T1000 (cell line): ENCODE measurements at regions not wholly inside any gene's neighbourhood (a gene's known extent, or its start where the extent isn't known, plus 50 kb on each side); places are given as distances from the start of the nearest gene placed in this dataset.
A peak's percentile ranks its signal among the peaks of the same experiment; 100 is the strongest.
"Not testable (repeated sequence)": the region's sequence is repeated elsewhere in the genome, so short reads cannot be mapped to it uniquely, and the experiment has no call there.

Experiments used
- DNase-seq: peaks from one replicate; lab custom pipeline; 2025; ENCODE audit warnings: mixed read lengths; lab: John Stamatoyannopoulos, UW

DNA sequence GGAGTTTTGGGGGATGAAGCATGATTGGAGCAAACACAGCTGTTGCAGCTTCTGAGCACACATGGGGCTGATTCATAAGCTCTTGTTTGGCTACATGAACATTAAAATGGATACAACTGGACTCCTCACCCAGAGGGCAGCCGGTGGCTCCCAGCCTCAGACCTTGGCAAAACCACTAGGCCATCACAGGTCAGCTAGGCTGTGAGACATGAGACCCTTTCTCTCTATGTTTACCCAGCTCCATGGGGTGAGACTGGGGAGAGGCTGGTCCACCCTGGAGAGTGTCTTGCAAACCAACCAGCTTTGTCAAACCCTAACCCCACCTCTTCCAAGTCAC lies 388.7 kb downstream of the PTPRU start:
- DNase-seq: no peak

DNA sequence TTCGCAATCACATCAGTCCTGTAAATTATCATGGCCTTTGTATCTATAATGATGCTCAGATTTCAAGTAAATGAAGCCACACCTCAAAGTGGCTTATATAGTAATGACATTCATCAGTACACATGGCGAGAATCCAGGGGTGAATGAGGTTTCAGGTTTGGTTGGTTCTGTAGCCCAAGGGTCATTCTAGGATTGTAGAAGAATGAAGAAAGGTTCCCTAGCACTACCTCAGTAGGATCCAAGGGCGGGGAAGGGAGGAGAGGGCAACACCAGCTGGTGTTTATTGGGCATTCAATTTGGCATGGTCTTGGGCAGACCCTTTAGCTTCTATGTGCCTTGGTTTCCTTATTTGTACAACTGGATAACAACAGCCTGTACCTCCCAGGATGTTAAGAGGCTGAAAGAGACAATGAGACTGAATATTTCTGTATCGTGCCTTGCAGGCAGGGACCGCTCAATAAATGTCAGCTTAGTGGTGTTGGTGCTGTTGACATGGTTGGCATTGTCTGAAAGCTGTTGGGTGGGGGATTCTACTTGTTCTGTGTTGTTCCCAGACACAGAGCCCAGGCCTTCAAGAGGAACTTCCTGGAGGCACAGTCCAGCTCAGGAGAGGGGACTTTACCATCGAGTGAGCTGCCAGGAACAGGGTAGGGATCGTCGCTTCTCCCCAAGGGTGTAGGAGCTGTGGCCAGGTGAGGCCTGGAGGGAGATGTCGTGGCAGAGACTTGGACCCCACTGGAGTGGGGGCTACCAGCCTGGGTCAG lies 388.2 kb downstream of the PTPRU start:
- no peak for DNase-seq

DNA sequence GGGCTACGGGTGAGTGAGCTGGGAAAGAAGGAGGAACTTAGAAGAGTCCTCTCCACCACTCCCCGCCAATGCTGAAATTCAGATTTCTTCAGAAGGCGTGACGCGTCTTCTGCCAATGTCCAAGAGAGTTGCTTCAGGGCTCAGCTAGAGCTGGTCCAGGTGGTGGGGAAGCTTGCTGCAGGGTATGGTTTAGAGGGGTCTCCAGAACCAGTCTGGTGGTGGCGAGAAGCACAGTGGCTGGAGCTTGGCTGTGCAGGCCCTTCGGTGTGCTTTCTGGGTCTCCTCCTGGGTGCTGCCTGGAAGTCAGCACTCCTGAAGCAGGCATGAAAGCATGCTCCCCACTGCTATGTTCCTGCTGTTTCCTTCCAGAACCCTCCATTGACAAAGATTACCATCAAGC lies 387.2 kb downstream of the PTPRU start:
- no peak for DNase-seq

DNA sequence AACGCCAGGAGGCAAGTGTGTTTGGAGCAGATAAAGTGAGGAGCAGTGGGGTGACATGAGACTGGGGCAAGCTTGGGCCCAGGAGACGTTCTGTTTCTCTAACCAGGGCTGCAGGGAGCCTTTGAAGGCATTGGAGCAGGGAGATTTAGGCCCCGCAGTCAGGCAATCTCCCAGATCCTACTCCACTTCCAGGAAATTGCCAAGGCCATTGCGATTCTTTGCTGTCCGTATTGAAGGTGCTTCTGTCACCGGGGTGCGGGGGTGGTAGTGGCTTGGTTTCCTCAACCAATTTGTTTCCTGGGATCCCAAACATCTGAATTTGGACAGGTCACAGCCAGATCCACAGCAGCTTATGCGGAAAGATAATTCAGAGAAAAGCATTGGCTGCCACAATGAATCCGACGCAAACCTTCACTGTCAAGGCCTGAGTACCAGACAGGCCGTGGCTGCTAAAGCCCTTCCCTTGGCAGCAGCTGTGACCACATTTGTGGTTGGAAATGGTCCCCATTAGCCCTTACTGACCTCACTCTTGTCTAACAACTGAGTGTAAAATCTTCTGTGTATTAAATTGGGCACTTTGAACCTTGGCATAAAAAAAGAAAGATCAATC lies 385.6 kb downstream of the PTPRU start:
- DNase-seq: no peak

DNA sequence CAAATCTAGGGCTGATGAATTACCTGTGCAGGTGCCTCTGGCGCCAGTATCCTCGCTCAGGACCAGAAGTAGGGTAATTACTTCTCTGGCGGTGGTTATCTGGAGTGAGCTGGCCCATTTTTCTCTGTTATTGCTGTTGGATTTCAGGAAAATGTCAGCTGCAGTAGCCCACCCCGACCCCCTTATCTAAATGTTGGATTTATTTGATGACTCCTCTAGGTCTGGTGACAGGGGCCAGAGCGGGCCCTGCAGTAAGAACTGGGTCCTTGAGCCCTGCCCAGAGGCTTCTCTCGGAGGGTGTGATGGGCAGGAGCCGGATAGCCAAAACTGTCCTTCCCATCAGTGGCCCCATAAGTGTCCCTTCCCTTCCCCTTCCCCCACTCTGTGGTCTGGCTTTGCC lies 384.3 kb downstream of the PTPRU start:
- DNase-seq: no peak

DNA sequence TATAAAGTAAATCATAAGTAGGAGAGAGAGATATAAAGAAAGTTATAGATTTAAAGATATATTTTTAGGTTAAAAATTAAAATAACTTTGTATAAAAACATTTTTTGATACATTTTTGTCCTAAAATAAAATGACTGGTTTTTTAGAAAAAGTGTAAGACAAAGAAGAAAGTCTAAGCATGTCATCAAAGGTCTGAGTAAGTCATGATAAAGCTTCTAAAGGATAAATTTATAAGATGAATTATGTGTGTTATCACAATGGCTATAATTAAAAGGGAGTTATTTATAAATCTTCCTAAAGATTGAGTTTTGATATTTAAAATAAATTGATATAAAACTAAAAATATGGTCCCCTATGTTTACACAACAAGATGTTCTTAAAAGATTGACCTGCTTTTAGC lies 370.9 kb downstream of the PTPRU start:
- DNase-seq: no peak

DNA sequence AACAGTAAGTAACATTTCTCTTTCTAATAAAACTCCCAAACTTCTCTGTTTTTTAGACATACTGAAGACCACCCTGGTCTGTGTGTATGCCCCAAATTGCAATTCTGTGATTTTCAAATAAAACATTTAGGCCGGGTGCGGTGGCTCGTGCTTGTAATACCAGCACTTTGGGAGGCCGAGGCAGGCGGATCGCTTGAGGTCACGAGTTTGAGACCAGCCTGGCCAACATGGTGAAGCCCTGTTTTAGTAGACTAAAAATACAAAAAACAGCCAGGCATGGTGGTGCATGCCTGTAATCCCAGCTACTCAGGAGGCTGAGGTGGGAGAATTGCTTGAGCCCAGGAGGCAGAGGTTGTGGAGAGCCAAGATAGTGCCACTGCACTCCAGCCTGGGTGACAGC lies 368.5 kb downstream of the PTPRU start:
- DNase-seq: not testable (repeated sequence)

DNA sequence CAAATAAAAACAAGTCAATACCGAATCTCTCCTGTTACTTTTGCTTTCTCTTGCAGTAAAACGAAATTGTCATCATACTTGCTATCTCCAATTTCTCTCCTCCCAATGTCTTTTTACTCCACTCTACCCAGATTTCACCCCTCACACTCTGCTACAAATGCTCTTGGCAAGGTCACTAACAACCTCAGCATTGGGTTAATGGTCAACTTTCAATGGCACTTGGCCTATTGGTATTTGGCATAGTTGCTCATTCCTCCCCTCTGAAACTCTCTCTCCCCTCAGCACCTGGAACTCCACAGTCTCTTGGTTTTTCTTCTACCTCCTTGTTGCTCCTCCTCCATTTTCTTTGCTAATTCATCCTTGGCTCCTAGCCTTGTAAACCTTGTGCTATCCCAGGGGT lies 367.3 kb downstream of the PTPRU start:
- DNase-seq: no peak

DNA sequence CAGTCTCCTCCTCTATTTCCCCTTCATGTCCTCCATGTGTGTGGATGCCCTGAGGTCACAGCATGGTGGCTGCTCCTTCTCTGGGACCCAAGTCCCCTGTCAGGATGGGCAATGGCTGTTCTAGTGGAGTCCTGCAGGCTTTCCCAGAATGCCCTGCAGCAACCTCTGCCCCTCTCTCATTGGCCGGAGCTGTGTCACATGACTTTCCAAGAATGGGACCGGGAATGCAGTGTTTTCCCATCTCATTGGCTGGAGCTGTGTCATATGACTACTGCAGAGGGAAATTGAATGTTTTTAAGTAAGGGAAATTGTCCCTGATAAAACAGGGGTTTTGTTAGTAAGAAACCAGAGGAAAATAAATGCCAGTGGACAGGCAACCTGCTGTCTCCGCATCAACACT lies 365.9 kb downstream of the PTPRU start:
- DNase-seq: no peak

DNA sequence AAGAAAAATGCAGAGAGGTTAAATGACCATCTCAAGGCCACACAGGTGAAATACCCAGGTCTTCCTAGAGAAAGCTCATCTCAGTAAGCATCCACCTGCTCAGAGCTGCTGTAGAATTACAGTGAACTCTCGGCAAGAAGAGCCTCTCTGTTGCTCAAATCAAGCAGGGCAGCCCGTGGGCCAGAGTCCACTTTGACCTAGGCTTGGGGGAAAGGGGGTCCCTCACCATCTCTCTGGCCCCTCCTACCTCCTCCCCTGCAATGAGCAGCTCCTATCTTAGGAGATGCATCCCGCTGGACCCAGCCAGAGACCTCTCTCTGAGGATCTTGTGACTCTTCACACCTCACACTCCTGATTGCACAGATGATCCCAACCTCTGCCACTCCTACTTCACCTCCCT lies 364.7 kb downstream of the PTPRU start:
- DNase-seq: no peak

DNA sequence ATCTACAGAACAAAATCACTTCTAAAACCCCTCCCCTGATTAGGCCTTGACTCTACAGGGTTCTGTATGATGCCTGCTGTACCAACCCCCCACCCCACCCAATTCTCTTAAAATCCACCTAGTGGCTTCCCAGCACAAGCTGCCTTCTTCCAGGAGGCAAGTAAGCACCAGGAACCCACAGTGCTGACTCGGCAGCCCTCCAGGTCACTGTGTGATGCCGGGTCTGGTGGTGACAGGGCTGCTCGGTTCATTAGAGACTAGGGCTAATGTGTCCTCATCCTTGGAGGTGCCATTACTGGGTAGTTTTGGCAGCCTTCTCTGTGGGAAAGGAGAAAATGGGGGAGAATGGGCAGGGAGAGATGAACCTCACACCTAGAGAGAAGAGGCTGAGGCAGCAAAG lies 363.5 kb downstream of the PTPRU start:
- no peak for DNase-seq

DNA sequence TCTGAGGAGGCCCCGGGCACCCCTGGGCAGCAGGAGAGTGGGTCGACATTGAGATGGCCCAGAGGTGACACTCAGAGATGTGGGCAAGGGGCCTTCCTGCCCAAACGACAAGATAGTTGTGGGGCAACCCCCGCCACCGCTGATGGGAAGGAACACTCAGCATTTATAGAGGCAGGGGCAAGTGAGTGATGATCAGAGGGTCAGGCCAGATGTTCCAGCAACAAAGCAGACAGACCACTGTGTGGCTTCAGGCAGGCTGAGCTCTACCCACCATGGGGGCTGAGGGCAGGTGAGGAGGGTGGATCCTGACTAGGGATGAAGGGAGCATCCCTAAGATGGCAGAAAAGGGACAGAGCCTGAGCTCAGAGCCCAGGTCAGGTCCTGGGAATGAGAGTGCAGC lies 362.7 kb downstream of the PTPRU start:
- no peak for DNase-seq

DNA sequence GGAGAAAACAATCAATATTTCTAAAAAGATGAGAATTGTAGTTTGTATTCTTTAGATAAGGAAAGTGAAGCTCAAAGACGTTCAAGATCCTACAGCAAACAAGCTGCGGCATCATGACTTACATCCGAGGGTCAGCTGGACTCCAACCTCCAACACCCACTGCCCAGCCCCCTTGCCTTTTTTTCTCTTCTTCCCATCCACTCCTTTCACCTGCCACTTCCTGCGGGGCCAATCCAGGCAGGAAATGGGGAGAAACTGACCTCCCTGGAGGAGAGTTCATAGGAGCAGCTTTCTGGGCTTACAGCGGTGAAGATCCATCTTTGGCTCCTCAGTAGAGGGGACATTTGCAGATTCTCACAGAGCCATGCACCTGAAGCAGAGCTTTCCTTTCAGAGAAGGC lies 361.5 kb downstream of the PTPRU start:
- DNase-seq: no peak

DNA sequence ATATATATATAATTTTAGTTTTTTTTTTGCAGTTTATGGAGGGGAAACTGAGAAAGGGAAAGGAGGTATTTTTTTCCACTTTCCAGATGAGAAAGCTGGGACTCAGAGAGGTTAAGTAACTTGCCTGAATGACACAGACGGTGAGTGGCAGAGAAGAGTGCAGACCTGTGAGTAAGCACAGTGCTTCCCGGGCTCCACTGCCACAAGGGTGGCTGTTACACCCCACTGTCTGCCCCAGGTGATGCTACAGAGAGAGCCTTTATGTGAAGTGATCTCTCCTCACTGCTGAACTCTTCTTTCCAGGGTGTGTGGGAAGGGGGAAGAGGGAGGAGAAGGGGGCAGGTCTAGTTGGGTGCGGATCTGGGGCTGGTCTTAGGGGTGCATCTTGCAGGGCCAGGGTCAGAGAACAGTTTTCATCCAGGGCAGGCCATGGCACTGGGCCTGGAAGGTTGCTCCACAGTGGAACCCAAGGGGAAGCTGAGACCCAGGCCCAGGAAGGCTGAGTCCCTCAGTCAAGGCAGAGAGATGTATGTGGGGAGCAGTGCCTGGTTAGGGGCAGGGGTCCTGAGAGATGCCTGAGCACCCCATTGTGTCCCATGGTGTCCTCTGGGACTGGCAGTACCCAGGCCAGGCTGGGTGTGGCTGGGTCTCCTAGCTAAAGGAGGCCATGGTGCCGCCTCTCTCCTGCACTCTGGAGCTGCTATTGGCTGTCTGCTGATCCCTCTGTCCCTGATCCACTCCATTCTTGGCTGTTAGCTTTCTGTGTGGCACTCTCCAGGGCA lies 357.5 kb downstream of the PTPRU start:
- DNase-seq: no peak

DNA sequence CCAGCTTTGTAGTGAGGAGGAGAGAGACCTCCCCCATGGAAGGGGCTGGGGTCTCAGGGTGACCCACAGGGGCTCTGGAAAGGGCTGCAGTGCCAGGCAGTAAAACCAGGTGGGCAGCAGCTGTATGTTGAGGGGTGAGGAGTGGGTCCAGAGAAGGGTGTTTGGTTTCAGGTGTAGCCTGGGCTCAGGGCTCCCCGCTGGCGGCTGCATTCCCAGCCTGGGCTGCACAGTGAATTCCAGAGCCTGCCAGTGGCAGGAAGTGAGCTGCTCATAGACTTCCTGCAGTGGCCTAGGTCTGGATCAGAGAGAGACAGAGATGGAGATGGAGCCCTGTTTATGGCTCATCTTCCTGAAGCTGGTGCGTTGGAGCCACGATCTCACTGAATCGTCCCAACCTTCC lies 356.4 kb downstream of the PTPRU start:
- no peak for DNase-seq

DNA sequence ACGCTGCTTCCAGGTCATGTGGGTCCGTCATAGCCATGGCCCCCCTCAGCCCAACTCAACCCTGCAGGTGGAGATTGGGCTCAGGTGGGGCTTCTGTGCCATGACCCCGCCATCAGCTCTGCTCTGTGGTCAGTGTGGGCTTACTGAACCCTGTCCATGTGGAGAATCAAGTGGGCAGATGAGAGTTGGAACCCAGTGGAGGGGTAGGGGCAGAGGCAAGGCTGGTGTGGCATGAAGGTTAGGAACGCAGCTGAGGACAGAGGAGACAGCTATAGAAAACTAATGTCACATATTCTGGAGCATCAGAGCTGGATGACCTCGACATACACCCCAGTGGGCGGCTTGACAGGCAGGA lies 355.9 kb downstream of the PTPRU start:
- no peak for DNase-seq

DNA sequence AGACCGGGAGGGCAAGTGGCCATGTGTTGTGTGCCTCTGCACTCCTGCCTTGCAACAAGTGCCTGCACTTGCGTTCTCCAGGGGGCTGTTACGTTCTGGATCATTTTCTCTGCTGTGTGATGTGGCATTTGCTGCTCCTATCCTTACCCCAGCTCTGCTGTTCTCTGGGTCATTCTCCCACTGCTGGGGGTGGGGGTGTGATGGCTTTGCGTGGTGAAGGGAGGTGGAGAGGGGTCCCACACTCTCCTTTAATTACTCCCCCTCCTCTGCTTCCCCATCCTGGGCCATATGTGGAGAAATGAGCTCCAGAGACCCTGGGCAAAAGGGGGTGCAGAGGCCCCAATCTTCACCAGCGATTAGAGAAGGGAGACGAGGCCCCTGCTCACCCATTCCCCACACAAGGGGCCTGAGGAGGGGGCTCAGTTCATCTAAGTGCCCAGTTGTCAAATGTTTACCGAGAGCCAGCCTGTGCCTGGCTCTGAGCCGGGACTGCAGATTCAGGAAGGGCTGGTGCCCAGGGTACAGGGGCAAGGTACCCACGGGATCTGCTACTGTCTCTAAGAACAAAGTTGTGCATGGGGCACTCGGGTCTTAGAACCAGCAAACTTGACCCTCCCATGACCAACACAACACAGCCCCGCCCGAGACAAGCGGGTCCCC lies 355.4 kb downstream of the PTPRU start:
- DNase-seq: no peak

DNA sequence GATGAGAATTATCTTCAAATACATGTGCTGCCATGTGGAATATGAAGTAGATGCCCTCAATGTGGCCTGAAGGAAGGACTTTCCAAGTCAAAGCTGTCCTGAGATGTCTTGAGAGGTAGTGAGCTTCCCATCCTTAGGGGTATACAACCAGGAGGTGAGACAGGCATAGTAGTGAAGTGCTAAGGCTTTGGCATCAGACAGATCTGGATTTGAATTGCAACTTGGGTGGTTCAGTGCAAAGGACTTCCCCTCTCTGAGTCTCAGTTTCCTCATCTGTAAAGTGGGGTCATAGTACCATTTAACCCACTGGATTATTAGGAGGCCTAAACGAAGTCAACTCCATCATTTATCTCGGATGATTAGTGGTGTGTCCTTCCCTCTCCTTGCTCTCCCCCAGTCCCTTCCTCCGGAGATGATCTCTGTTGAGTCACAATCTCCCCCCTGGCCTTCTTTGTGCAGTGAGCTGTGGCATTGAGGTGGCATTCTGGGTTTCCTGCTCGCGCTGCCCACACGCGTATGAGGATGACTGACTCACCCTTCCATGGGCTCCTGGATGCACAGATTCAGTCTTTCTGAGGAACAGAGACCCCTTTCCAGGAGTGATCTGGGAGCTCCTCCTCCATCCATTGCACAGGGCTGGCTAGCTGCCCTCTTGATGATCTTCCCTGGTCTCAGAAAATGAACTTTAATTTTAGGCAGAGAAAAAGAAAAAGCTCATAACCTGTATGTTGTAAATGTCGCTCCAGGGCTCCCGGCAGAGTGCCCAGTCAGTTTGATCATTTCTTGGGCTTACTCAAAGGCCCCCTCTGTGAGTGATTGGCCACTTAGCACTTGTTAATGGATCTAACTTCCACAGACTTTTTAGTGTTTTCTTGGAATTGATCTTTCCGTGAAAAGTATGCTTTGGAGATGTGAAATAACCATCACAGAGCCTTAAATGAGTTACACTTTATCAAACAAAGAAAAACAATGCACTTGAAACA lies 354.6 kb downstream of the PTPRU start:
- DNase-seq: peak; percentile 82

DNA sequence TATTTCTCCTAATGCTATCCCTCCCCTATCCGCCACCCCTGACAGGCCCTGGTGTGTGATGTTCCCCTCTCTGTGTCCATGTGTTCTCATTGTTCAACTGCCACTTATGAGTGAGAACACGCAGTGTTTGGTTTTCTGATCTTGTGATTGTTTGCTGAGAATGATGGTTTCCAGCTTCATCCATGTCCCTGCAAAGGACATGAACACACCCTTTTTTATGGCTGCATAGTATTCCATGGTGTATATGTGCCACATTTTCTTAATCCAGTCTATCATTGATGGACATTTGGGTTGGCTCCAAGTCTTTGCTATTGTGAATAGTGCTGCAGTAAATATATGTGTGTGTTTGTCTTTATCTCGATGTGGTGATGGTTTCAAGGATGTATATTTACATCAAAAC lies 353.4 kb downstream of the PTPRU start:
- DNase-seq: not testable (repeated sequence)

DNA sequence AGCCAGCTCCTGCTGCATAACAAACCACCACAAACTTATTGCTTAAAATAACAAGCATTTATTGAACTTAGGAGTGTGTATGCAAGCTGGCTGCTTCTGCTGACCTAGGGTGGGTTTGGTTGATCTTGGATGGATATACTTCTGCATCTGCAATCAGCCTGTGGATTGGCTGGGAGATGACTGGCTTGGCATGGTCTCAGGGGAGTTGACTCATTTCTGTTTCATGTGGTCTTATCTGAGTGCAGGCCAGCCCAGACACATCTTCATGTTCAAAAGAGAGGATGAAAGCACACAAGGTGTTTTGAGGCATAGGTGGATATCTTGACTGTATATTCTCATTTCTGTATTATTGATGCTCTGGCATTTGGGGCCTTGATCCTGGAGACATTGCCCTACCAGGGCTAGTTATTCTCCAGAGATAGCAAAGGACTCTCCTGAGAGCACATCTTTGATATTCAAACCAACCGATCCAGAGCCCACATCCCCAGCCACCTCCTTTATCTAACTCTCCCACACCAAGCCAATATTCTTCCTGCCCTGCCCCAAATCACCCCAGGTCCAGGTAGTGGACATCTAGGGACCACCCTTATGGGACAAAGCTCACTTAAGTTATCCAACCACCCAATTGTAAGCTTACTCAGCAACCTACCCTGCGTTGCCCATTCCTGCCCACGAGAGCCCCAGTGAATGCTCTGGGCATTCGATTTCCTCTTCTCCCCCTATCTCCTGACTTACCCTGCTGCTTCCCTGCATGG lies 350.8 kb downstream of the PTPRU start:
- DNase-seq: peak; percentile 45

DNA sequence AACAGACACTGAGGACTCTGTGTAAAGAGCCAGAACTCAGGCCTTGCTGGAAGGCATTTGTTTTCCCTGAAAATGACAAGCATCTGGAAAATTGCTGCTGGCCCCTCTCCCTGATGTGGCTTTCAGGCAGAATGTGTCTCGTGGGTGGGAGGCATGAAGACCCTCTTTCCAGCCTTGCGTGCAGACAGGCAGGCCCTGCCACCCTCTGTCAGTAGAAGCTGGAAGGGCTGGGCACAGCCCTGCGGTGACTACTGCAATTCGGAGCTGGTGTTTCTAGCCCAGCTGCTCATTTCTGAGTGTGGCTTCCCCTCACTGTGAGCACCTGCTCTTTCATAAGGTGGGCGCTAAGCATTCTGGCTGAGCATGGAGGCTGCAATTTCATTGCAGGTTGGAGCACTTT lies 349.9 kb downstream of the PTPRU start:
- no peak for DNase-seq
